T-cell (primary cell): ENCODE measurements at regions not wholly inside any gene's neighbourhood (a gene's known extent, or its start where the extent isn't known, plus 50 kb on each side); places are given as distances from the start of the nearest gene placed in this dataset.
"Not testable (repeated sequence)": the region's sequence is repeated elsewhere in the genome, so short reads cannot be mapped to it uniquely, and the experiment has no call there.

Source experiments
- ATAC-seq, 4 experiments: fragments of 200-7000 bp in 3 of 4; fragments of 150-1000 bp in 1 of 4; cut with Tn5 transposase; replicated peaks in 1 of 4; 1 replicate in 3 of 4; 2 replicates in 1 of 4; pipeline ENCODE4 v1.10.0; 2021; ENCODE audit warnings: moderate library complexity in 3 of 4, mild to moderate bottlenecking in 2 of 4, moderate number of reproducible peaks in 1 of 4
- CTCF ChIA-PET, 2 donors: fragments of 300-600 bp; sonication (Branson Sonifier 250); formaldehyde crosslinking; loops; one replicate each; lab custom pipeline; 2022; ENCODE audit warnings: antibody characterized with exemption in 2 of 2; lab: Charles Lee
- POLR2A ChIA-PET, 2 donors: fragments of 300-600 bp; sonication (Branson Sonifier 250); formaldehyde crosslinking; loops; one replicate each; lab custom pipeline; 2022; ENCODE audit warnings: antibody characterized with exemption in 2 of 2; lab: Charles Lee
- DNase-seq, 35 experiments: peaks; one replicate each; pipeline versions ENCODE4 v3.0.0 to v3.0.0-alpha.2; 2013 to 2023
- H3K27ac ChIP-seq: one replicate; pipeline ENCODE4 v1.5.1; 2013; ENCODE audit warnings: low read length
- H3K27me3 ChIP-seq, 2 experiments: replicated peaks in 1 of 2; 1 replicate in 1 of 2; 2 replicates in 1 of 2; pipeline versions ENCODE4 v1.6.1 to v1.7.0; 2013; ENCODE audit warnings: low read length in 1 of 2, mixed read lengths in 1 of 2; ENCODE audit not compliant: control insufficient read depth in 2 of 2, insufficient read depth in 2 of 2; ENCODE audit errors: extremely low read depth in 1 of 2
- H3K36me3 ChIP-seq, 2 donors: 1 replicate in 1 of 2; 2 replicates in 1 of 2; pipeline versions ENCODE4 v1.6.1 to v1.7.0; 2013; ENCODE audit warnings: low read length in 1 of 2; ENCODE audit not compliant: control insufficient read depth in 2 of 2, insufficient read depth in 1 of 2; ENCODE audit errors: extremely low read depth in 1 of 2
- H3K4me1 ChIP-seq, 2 experiments: 1 replicate in 1 of 2; 2 replicates in 1 of 2; pipeline versions ENCODE4 v1.6.1 to v1.7.0; 2013; ENCODE audit warnings: low read length in 2 of 2, mixed read lengths in 1 of 2; ENCODE audit not compliant: insufficient read depth in 2 of 2, control insufficient read depth in 1 of 2; ENCODE audit errors: extremely low read depth in 1 of 2
- H3K4me3 ChIP-seq, 2 donors: 1 replicate in 1 of 2; 2 replicates in 1 of 2; pipeline versions ENCODE4 v1.5.1 to v1.7.0; 2013; ENCODE audit warnings: mild to moderate bottlenecking in 2 of 2, low read length in 1 of 2, moderate library complexity in 1 of 2; ENCODE audit not compliant: control insufficient read depth in 1 of 2; ENCODE audit errors: extremely low read depth in 1 of 2
- H3K9me3 ChIP-seq: 2 replicates; pipeline ENCODE4 v1.7.0; 2013
- H3K27ac Mint-ChIP-seq, 2 donors: one replicate each; pipeline ENCODE4 v1.8.0; 2020 to 2021; ENCODE audit warnings: mild to moderate bottlenecking in 2 of 2, mixed read lengths in 2 of 2
- H3K27me3 Mint-ChIP-seq, 2 donors: one replicate each; pipeline ENCODE4 v1.8.0; 2021 to 2022; ENCODE audit warnings: mixed read lengths in 2 of 2
- H3K36me3 Mint-ChIP-seq: one replicate; pipeline ENCODE4 v1.8.0; 2021; ENCODE audit warnings: mixed read lengths
- H3K4me1 Mint-ChIP-seq, 3 donors: one replicate each; pipeline ENCODE4 v1.8.0; 2020 to 2022; ENCODE audit warnings: mixed read lengths in 3 of 3, mild to moderate bottlenecking in 1 of 3
- H3K4me3 Mint-ChIP-seq, 3 donors: one replicate each; pipeline ENCODE4 v1.8.0; 2020 to 2022; ENCODE audit warnings: mild to moderate bottlenecking in 3 of 3, mixed read lengths in 3 of 3, moderate library complexity in 3 of 3
- H3K9me3 Mint-ChIP-seq, 3 donors: one replicate each; pipeline ENCODE4 v1.8.0; 2020 to 2022; ENCODE audit warnings: mixed read lengths in 3 of 3
- WGBS: methylation state at CpG from one replicate; pipeline ENCODE4 v1.1.5; 2013; ENCODE audit warnings: missing lambda C conversion rate; ENCODE audit not compliant: insufficient coverage; 5-methylcytosine and 5-hydroxymethylcytosine counted together

GRCh38 chr1:149157409-149157808 is 54.1 kb upstream of the NBPF9 start:
- H3K9me3 Mint-ChIP-seq, POLR2A ChIA-PET, H3K27me3 ChIP-seq, CTCF ChIA-PET, H3K36me3 Mint-ChIP-seq, ATAC-seq, H3K4me3 ChIP-seq, H3K36me3 ChIP-seq, H3K9me3 ChIP-seq, H3K27me3 Mint-ChIP-seq, H3K4me1 ChIP-seq: not testable (repeated sequence)
- H3K27ac ChIP-seq = peak overlapping the region; percentile 44
- no CpG with 5 or more reads among the region's 7 CpGs for WGBS
- Mint-ChIP-seq H3K4me3 (peak overlapping the region; percentile 49 to 58 (median 50)), H3K4me1 (peaks cover 10 to 16% (median 13%) of the 10 kb centered on the region in 3 donors), H3K27ac (peak overlapping the region; percentile 91 to 95)
- peak in 3 of 35 experiments; percentile 3 to 10 (median 5) for DNase-seq

GRCh38 chr1:149158308-149158707 is 55.0 kb upstream of the NBPF9 start:
- H3K27me3 ChIP-seq, CTCF ChIA-PET, H3K27me3 Mint-ChIP-seq, H3K36me3 ChIP-seq, H3K4me1 ChIP-seq, H3K9me3 ChIP-seq, DNase-seq, H3K9me3 Mint-ChIP-seq, H3K4me3 ChIP-seq, POLR2A ChIA-PET, ATAC-seq, H3K36me3 Mint-ChIP-seq: not testable (repeated sequence)
- peaks cover 10 to 16% (median 13%) of the 10 kb centered on the region in 3 donors for H3K4me1 Mint-ChIP-seq
- peak overlapping the region; percentile 81 to 82 for H3K27ac Mint-ChIP-seq
- no CpG with 5 or more reads among the region's 3 CpGs for WGBS
- peak overlapping the region in 2 of 3 donors; percentile 3 to 17 for H3K4me3 Mint-ChIP-seq
- peak overlapping the region; percentile 61 for H3K27ac ChIP-seq

GRCh38 chr1:149163063-149163444 is 59.7 kb upstream of the NBPF9 start:
- H3K27me3 Mint-ChIP-seq, H3K9me3 Mint-ChIP-seq, DNase-seq, H3K36me3 Mint-ChIP-seq, H3K27ac ChIP-seq, H3K27me3 ChIP-seq, CTCF ChIA-PET, H3K36me3 ChIP-seq, POLR2A ChIA-PET, H3K4me3 ChIP-seq, H3K27ac Mint-ChIP-seq, H3K4me1 ChIP-seq, H3K9me3 ChIP-seq, H3K4me3 Mint-ChIP-seq: not testable (repeated sequence)
- peaks cover 10 to 13% (median 10%) of the 10 kb centered on the region in 3 donors for H3K4me1 Mint-ChIP-seq
- ATAC-seq = peak; percentile 77 to 93 (median 86)
- WGBS = no CpG with 5 or more reads among the region's 19 CpGs

GRCh38 chr1:149174765-149175164 is 71.4 kb upstream of the NBPF9 start:
- H3K4me1 ChIP-seq, ATAC-seq, H3K27ac ChIP-seq, H3K4me1 Mint-ChIP-seq, H3K9me3 Mint-ChIP-seq, H3K36me3 ChIP-seq, H3K27ac Mint-ChIP-seq, POLR2A ChIA-PET, H3K27me3 ChIP-seq, H3K36me3 Mint-ChIP-seq, H3K4me3 ChIP-seq, CTCF ChIA-PET, H3K9me3 ChIP-seq, H3K27me3 Mint-ChIP-seq: not testable (repeated sequence)
- peak in 19 of 35 experiments; percentile 0 to 47 (median 19) for DNase-seq
- peak overlapping the region in 1 of 3 donors; percentile 79 for H3K4me3 Mint-ChIP-seq
- WGBS = no CpG with 5 or more reads among the region's 7 CpGs

- H3K4me1 Mint-ChIP-seq, ATAC-seq, H3K27ac ChIP-seq, POLR2A ChIA-PET, H3K4me1 ChIP-seq, H3K27me3 Mint-ChIP-seq, H3K36me3 Mint-ChIP-seq, H3K27me3 ChIP-seq, H3K9me3 Mint-ChIP-seq, H3K9me3 ChIP-seq, CTCF ChIA-PET, H3K36me3 ChIP-seq: not testable (repeated sequence)
- H3K4me3 ChIP-seq = peak overlapping the region in 1 of 2 donors; percentile 28
- peak overlapping the region in 1 of 2 donors; percentile 27 for H3K27ac Mint-ChIP-seq
- WGBS = no CpG with 5 or more reads among the region's 21 CpGs
- DNase-seq = peak in 5 of 35 experiments; percentile 3 to 30 (median 13)
- peak overlapping the region in 2 of 3 donors; percentile 49 to 61 for H3K4me3 Mint-ChIP-seq
Measured at GRCh38 chr1:149175812-149176211, 72.5 kb upstream of the NBPF9 start.

- H3K4me1 ChIP-seq, CTCF ChIA-PET, H3K36me3 ChIP-seq, H3K36me3 Mint-ChIP-seq, H3K27me3 Mint-ChIP-seq, POLR2A ChIA-PET, H3K9me3 ChIP-seq, ATAC-seq, H3K4me1 Mint-ChIP-seq, H3K9me3 Mint-ChIP-seq, H3K27me3 ChIP-seq: not testable (repeated sequence)
- H3K27ac ChIP-seq = peak overlapping the region; percentile 84
- H3K4me3 ChIP-seq = peak overlapping the region; percentile 47 to 48
- H3K4me3 Mint-ChIP-seq = peak overlapping the region; percentile 77 to 84 (median 83)
- no CpG with 5 or more reads among the region's 68 CpGs for WGBS
- H3K27ac Mint-ChIP-seq = peak overlapping the region; percentile 90 to 91
- DNase-seq = peak; percentile 32 to 84 (median 64)
Measured at GRCh38 chr1:149176453-149177316, 73.3 kb upstream of the NBPF9 start.
